ENCODE measurements at regions not wholly inside any gene's neighbourhood (a gene's known extent, or its start where the extent isn't known, plus 50 kb on each side); places are given as distances from the start of the nearest gene placed in this dataset.

DNA sequence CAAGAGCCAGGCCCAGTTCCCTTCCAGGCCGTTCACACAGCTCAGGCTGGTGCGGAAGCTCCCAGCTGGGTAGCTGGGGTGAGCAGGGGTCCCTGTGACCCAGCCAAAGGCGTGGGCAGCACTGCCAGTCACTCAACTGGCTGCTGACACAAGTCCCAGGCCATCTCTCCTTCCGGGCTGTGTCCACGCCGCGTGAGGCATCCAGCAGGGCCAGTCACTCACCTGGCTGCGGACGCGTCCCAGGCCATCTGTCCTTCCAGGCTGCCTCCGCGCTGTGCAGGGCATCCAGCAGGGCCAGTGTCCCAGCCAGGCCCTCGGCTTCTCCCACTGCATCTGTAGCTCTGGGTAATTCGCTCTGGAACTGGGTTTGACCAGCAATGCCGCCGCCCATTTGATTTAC is 184.2 kb downstream of the BRD1 start:
- no peak overlapping the region for H3K9ac ChIP-seq (ENCODE audit: low read length)
- ChIA-PET RAD21 (ENCODE audit: low non-redundant PET in 1 of 2, low total read pairs in 2 of 2, uncharacterized antibody in 2 of 2, unreplicated experiment in 2 of 2) (no interaction called here), CTCF (no interaction called here), POLR2A (no interaction called here)
- no peaks in the 10 kb centered on the region for H4K20me1 ChIP-seq (ENCODE audit: insufficient read depth)
- peaks cover 0 to 7% of the 10 kb centered on the region in 2 experiments; a peak in 2 of 4 replicates for H3K4me1 ChIP-seq (ENCODE audit: control insufficient read depth in 1 of 2, insufficient read depth in 2 of 2, low read length in 2 of 2)
- H3K9me3 ChIP-seq (ENCODE audit: control insufficient read depth in 1 of 2, insufficient read depth in 1 of 2, low read depth in 1 of 2, low read length in 2 of 2) = no peaks in the 10 kb centered on the region
- peaks cover 93% of the 10 kb centered on the region for H3K79me2 ChIP-seq (ENCODE audit: insufficient read depth, low read length)
- TF ChIP-seq ZNF274 (IDR thresholded peaks at IDR 0.05; ENCODE audit: low read depth, low read length) (no peak), POLR2AphosphoS5 (IDR thresholded peaks at IDR 0.05; ENCODE audit: low read depth, low read length) (no peak), EZH2 (IDR thresholded peaks at IDR 0.05) (no peak), ELF1 (IDR thresholded peaks at IDR 0.05; ENCODE audit: borderline replicate concordance, low read depth) (no peak), JUND (IDR thresholded peaks at IDR 0.05) (no peak), CBX3 (IDR thresholded peaks at IDR 0.05; ENCODE audit: low read depth) (no peak), FOSL1 (IDR thresholded peaks at IDR 0.05; ENCODE audit: low read depth) (no peak), EZH2phosphoT487 (IDR thresholded peaks at IDR 0.05; ENCODE audit: borderline replicate concordance) (no peak)
- TF ChIP-seq, protein P1, sequence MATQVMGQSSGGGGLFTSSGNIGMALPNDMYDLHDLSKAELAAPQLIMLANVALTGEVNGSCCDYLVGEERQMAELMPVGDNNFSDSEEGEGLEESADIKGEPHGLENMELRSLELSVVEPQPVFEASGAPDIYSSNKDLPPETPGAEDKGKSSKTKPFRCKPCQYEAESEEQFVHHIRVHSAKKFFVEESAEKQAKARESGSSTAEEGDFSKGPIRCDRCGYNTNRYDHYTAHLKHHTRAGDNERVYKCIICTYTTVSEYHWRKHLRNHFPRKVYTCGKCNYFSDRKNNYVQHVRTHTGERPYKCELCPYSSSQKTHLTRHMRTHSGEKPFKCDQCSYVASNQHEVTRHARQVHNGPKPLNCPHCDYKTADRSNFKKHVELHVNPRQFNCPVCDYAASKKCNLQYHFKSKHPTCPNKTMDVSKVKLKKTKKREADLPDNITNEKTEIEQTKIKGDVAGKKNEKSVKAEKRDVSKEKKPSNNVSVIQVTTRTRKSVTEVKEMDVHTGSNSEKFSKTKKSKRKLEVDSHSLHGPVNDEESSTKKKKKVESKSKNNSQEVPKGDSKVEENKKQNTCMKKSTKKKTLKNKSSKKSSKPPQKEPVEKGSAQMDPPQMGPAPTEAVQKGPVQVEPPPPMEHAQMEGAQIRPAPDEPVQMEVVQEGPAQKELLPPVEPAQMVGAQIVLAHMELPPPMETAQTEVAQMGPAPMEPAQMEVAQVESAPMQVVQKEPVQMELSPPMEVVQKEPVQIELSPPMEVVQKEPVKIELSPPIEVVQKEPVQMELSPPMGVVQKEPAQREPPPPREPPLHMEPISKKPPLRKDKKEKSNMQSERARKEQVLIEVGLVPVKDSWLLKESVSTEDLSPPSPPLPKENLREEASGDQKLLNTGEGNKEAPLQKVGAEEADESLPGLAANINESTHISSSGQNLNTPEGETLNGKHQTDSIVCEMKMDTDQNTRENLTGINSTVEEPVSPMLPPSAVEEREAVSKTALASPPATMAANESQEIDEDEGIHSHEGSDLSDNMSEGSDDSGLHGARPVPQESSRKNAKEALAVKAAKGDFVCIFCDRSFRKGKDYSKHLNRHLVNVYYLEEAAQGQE (IDR thresholded peaks at IDR 0.05; ENCODE audit: low read depth) = no peak
- no peak overlapping the region for H3K4me2 ChIP-seq (ENCODE audit: low read length)
- BruUV-seq (replicated peaks) = no TSS peak
- no peak overlapping the region for H2AFZ ChIP-seq (ENCODE audit: low read depth, low read length, poor library complexity, severe bottlenecking)
- intact Hi-C loops (cut with micrococcal nuclease) = no loop called here
- H3K9me2 ChIP-seq (ENCODE audit: insufficient read depth) = no peaks in the 10 kb centered on the region
- H3K27ac ChIP-seq (ENCODE audit: low read depth, low read length) = no peak overlapping the region; the same call in 1 of the 2 replicates
- H3K27me3 ChIP-seq (ENCODE audit: insufficient read depth, low read length) = no peaks in the 10 kb centered on the region
- DNase-seq (ENCODE audit: low read depth, low spot score) = no peak
- no peaks in the 10 kb centered on the region for H3K36me3 ChIP-seq (ENCODE audit: control insufficient read depth in 1 of 2, insufficient read depth in 2 of 2, low read length in 2 of 2)
- H3K4me3 ChIP-seq (replicated peaks in 1 of 2; ENCODE audit: low read depth in 1 of 2, low read length in 2 of 2) = no peak overlapping the region
- no peak for ATAC-seq
